ENCODE measurements at regions not wholly inside any gene's neighbourhood (a gene's known extent, or its start where the extent isn't known, plus 50 kb on each side); places are given as distances from the start of the nearest gene placed in this dataset.
A peak's percentile ranks its signal among the peaks of the same experiment; 100 is the strongest.

DNA sequence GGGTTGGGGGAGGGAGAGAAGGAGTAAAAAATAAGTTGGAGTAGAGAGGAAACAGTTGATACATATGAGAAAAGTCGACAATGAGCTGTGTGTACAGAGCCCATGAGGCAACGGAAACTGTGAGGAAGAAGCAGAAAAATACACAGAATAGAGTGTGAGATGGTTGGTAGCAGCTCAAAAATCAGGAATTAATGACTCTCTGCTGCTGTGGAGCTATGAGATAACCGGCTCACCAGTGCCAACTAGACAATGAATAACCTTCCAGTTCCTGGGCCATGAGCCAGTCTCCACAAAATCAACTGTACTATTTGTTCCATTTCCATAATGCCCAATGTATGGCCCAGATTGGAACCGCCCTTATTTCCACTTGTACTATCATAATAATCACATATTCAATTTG lies 53.1 kb upstream of the NREP start:
- DNase-seq = peak; percentile 39
- in situ Hi-C loops (cut with HindIII; ENCODE audit: low pct_ligation_motif_present, low pct_unique_long_range_greater_than_20kb, low sequenced_read_pairs) = no loop called here

Measured in ACHN (cell line).